NCI-H1105 (cell line): ENCODE measurements at regions not wholly inside any gene's neighbourhood (a gene's known extent, or its start where the extent isn't known, plus 50 kb on each side); places are given as distances from the start of the nearest gene placed in this dataset.

Experiments used
- DNase-seq: peaks from one replicate; lab custom pipeline; 2025; lab: John Stamatoyannopoulos, UW

- DNase-seq: no peak
Measured at GRCh38 chr10:3235395-3235794, 62.8 kb upstream of the PITRM1 start.

- DNase-seq: no peak
Measured at GRCh38 chr10:3233486-3233990, 61.0 kb upstream of the PITRM1 start.

- DNase-seq: no peak
Measured at GRCh38 chr10:3231951-3232730, 59.6 kb upstream of the PITRM1 start.

- no peak for DNase-seq
Measured at GRCh38 chr10:3229815-3230214, 57.2 kb upstream of the PITRM1 start.

- no peak for DNase-seq
Measured at GRCh38 chr10:3228629-3228945, 56.0 kb upstream of the PITRM1 start.

- DNase-seq: no peak
Measured at GRCh38 chr10:3226960-3227744, 54.6 kb upstream of the PITRM1 start.

- no peak for DNase-seq
Measured at GRCh38 chr10:3225561-3225960, 53.0 kb upstream of the PITRM1 start.

- DNase-seq: no peak
Measured at GRCh38 chr10:3224241-3224640, 51.7 kb upstream of the PITRM1 start.

GRCh38 chr10:3222626-3223025 lies 50.0 kb upstream of the PITRM1 start:
- DNase-seq: no peak
